AG04449 (cell line): ENCODE measurements at regions not wholly inside any gene's neighbourhood (a gene's known extent, or its start where the extent isn't known, plus 50 kb on each side); places are given as distances from the start of the nearest gene placed in this dataset.

Experiments
- CTCF ChIA-PET: fragments of 350-600 bp; formaldehyde crosslinking; extraction: SDS; loops from one replicate; lab custom pipeline; 2021; ENCODE audit warnings: antibody characterized with exemption; lab: Yijun Ruan, JAX
- POLR2A ChIA-PET: fragments of 400-600, 350-600 bp; formaldehyde crosslinking; extraction: SDS; loops from one replicate; lab custom pipeline; 2020; ENCODE audit warnings: antibody characterized with exemption, inconsistent platforms; lab: Yijun Ruan, JAX
- DNase-seq: peaks from one replicate; pipeline ENCODE4 v3.0.0-alpha.2; 2010; ENCODE audit warnings: low read depth, low spot score
- H3K4me3 ChIP-seq: 2 replicates; pipeline ENCODE4 v1.5.1; 2011; ENCODE audit warnings: low read depth, mild to moderate bottlenecking, control low read depth, low read length
- TF ChIP-seq, protein P1 (sequence below): IDR thresholded peaks from one replicate; pipeline ENCODE4 v1.5.1; 2011; ENCODE audit warnings: mild to moderate bottlenecking, moderate library complexity, low read length, control low read depth, inconsistent platforms; ENCODE audit not compliant: insufficient read depth; ENCODE audit errors: missing control alignments

- ChIA-PET CTCF (no interaction called here), POLR2A (no interaction called here)
These were observed 583.5 kb downstream of the DOK5 start for GRCh38 chr20:55058938-55059337.

GRCh38 chr20:55057779-55058415 is 582.5 kb downstream of the DOK5 start:
- TF ChIP-seq, protein P1, sequence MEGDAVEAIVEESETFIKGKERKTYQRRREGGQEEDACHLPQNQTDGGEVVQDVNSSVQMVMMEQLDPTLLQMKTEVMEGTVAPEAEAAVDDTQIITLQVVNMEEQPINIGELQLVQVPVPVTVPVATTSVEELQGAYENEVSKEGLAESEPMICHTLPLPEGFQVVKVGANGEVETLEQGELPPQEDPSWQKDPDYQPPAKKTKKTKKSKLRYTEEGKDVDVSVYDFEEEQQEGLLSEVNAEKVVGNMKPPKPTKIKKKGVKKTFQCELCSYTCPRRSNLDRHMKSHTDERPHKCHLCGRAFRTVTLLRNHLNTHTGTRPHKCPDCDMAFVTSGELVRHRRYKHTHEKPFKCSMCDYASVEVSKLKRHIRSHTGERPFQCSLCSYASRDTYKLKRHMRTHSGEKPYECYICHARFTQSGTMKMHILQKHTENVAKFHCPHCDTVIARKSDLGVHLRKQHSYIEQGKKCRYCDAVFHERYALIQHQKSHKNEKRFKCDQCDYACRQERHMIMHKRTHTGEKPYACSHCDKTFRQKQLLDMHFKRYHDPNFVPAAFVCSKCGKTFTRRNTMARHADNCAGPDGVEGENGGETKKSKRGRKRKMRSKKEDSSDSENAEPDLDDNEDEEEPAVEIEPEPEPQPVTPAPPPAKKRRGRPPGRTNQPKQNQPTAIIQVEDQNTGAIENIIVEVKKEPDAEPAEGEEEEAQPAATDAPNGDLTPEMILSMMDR: no peak
- no peak for DNase-seq
- CTCF ChIA-PET: no interaction called here

More at GRCh38 chr20:55058938-55059337, 583.5 kb downstream of the DOK5 start:
- no peak for DNase-seq
- no peak overlapping the region for H3K4me3 ChIP-seq
- TF ChIP-seq, protein P1: no peak

GRCh38 chr20:55054453-55054852 is 579.1 kb downstream of the DOK5 start:
- TF ChIP-seq, protein P1: no peak
- ChIA-PET CTCF (no interaction called here), POLR2A (no interaction called here)
- DNase-seq: no peak
- no peak overlapping the region for H3K4me3 ChIP-seq

More at GRCh38 chr20:55057779-55058415, 582.5 kb downstream of the DOK5 start:
- H3K4me3 ChIP-seq: no peak overlapping the region
- POLR2A ChIA-PET: no interaction called here

DNA sequence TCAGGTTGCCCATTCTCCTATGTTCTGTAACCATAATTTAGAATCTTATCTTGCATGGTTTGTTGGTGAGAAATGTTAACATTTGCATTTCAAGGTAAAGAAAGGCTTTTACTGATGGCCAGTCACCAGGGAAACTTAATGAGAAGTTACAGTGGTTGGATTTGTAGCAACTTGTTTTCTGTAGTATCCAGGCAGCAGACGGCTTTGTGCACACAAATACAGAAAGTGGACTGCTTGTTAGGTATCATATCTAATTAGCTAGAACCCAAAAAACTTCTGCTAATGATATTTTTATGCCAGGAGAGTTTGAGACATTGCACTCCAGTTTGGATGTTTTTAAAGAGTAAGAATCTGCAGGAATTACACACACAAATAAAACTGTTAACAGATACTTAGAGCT is 578.0 kb downstream of the DOK5 start:
- no peak for DNase-seq
- POLR2A ChIA-PET: no interaction called here
- TF ChIP-seq, protein P1: no peak

GRCh38 chr20:55052459-55052858 is 577.1 kb downstream of the DOK5 start:
- no peak for DNase-seq
- no peak overlapping the region for H3K4me3 ChIP-seq
- POLR2A ChIA-PET: no interaction called here
- CTCF ChIA-PET: no interaction called here
- TF ChIP-seq, protein P1: no peak

More for the DNA sequence above, 578.0 kb downstream of the DOK5 start:
- no peak overlapping the region for H3K4me3 ChIP-seq
- CTCF ChIA-PET: no interaction called here

DNA sequence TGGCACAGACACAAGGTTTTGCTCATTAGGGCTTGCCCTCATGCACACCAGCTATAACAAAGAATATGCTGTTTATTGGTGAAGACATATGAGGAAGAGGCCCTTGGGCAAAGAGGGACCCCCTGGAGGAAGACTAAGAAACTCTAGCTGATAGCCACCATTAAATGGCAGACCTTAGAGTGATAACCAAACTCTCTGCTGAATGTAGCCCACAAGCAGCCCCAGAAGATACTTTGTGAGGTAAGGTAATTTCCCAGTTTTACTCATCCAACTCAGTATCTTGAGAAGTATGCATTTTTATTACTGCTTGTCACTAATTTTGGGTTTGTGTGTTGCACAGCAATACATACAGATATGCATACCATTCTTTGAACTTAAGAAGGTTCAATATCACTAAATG is 563.3 kb downstream of the DOK5 start:
- POLR2A ChIA-PET: no interaction called here
- CTCF ChIA-PET: no interaction called here
- no peak overlapping the region for H3K4me3 ChIP-seq
- no peak for DNase-seq
- TF ChIP-seq, protein P1: no peak
